Activated CD4-positive, alpha-beta T cell treated with anti-CD3 and anti-CD28 coated beads, Interleukin-2, Interleukin-6, amounts not matched to agents 100 ng/mL and 50 ng/mL, durations not matched to agents 16 hours and 8 hours (primary cell): ENCODE measurements at regions not wholly inside any gene's neighbourhood (a gene's known extent, or its start where the extent isn't known, plus 50 kb on each side); places are given as distances from the start of the nearest gene placed in this dataset.
"Not testable (repeated sequence)": the region's sequence is repeated elsewhere in the genome, so short reads cannot be mapped to it uniquely, and the experiment has no call there.

ENCODE experiments used
- DNase-seq: peaks from one replicate; pipeline ENCODE4 v3.0.0-alpha.2; 2020

DNA sequence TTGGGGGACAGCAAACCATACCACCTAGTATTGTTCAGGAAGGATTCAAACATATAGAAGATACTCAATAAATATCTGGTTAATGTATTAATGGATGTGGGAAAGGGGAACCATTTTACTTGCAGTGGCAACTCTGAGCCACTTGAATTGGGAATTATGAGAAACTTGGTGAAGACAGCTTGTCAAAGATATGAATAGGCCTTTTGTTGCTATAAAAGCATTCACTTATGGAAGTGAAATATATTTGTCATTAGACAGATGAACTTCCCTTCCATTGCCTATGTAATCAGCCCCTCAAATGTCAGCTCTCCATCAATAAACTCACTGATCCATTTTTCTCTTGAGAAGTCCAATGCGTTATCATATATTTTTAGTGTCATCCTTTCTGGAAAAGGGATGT, 56.1 kb downstream of the GPR85 start:
- no peak for DNase-seq

- DNase-seq: no peak
Measured at GRCh38 chr7:113026941-113027340, 59.7 kb downstream of the GPR85 start.

- DNase-seq: not testable (repeated sequence)
Measured at GRCh38 chr7:113017144-113017857, 69.3 kb downstream of the GPR85 start.

GRCh38 chr7:113015034-113015645, 71.5 kb downstream of the GPR85 start:
- DNase-seq: no peak

DNA sequence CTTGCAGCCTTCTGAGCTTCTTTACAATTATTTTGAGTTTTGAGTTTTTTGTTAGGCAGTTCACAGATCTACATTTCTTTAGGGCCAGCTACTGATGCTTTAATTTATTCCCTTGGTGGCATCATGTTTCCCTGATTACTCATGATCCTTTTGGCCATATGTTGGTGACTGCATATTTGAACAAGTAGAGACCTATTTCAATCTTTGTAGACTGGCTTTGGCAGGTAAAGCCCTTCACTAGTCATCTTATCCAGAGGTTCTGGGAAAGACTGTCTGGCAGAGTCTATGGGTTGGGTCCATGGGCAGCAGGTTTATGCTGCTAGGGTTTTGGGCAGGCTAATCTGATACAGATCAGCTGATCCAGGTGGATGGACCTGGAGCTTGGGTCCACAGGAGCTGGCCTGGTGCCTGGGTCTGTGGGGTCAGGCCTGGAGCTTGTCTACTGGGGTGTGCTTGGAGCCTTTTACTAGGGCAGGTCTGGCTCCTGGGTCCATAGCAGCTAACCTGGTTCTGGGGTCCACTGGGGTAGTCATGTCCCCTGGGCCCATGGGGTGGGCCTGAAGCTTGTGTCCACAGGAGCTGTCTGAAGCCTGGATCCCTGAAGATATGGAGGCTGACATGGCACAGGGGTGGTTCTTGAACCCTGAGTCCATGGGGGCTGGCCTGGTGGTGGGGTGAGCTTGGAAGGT, 72.7 kb downstream of the GPR85 start:
- DNase-seq: no peak

GRCh38 chr7:113012862-113013261, 73.8 kb downstream of the GPR85 start:
- not testable (repeated sequence) for DNase-seq

- no peak for DNase-seq
Measured at GRCh38 chr7:113010377-113010776, 76.2 kb downstream of the GPR85 start.

GRCh38 chr7:113008755-113009154, 77.9 kb downstream of the GPR85 start:
- DNase-seq: no peak

DNA sequence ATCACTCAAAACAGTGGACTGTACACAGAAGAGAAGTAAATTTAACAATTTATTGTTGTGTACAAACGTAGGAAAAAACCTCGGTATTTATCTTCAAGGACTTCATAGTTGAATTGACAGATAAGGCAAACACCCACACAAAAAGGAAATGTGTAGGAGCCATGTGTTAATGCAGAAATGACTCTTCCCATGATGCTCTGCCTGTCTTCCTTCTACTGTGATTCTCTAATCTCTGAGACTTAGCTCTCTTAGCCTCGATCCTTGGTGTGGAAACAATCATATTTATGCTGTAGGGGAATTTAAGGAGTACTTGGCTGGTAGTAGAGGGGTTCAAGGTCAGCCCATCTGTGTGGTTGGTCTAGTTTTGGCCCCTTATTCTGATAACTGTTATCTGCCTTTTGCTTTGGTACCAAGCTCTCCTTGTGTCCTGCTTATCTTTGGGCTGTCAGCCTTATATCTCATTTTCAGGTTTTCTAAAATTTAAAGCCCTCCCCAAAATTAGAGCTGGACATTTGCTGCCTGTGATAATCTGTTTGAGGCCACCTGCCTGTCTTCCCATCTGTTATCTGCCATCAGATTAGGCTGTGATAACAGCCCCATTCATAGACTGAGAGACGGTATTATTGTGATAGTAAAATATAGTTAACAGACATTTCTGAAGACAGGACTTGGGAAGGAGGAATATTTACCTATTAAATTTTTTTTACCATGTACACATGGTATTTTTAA, 81.7 kb downstream of the GPR85 start:
- DNase-seq: no peak

- DNase-seq: peak; percentile 10
Measured at GRCh38 chr7:113000316-113001020, 86.2 kb downstream of the GPR85 start.

DNA sequence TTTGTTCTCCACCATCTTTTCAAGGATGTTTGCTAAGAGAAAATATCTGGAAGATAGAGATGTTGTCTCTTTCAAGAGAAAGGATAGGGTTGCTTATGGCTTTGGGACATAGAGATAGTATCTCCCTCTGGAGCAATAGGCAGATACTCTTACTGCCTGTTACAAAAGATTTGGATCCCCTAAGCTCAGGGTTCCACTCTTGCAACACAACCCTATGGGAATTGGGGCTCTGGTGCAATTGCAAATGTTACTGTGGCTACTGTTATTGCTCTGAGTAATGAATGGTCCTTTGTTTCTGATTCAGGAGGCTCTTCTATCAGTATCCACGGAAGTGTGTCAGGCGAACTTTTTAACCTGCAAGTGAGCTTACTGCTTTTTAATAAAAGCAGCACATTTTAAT, 88.8 kb downstream of the GPR85 start:
- DNase-seq: no peak

DNA sequence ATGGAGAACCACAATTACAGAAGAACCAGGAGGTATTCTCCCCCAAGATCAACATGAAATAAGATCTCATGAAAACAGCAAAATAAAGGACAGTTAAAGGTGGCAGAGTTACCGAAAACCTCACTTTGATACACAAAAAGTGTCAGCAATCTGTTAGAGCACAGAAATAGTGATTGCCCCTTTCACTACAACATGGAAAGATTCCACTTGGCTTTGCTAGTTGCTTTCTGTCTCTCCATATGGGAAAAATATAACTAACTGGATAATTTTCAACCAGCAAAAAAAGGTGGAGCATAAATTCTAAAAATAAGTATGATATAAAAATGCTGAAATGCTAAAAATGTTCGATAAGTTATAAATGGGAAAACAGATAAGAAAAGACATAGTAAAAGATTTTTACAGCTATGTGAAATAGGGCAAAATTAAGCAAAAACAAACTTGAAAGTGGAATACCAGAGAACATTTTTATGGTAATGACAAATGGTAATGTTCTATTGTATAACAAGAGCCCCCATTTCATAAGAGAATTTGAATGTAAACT, 90.2 kb downstream of the GPR85 start:
- no peak for DNase-seq

DNA sequence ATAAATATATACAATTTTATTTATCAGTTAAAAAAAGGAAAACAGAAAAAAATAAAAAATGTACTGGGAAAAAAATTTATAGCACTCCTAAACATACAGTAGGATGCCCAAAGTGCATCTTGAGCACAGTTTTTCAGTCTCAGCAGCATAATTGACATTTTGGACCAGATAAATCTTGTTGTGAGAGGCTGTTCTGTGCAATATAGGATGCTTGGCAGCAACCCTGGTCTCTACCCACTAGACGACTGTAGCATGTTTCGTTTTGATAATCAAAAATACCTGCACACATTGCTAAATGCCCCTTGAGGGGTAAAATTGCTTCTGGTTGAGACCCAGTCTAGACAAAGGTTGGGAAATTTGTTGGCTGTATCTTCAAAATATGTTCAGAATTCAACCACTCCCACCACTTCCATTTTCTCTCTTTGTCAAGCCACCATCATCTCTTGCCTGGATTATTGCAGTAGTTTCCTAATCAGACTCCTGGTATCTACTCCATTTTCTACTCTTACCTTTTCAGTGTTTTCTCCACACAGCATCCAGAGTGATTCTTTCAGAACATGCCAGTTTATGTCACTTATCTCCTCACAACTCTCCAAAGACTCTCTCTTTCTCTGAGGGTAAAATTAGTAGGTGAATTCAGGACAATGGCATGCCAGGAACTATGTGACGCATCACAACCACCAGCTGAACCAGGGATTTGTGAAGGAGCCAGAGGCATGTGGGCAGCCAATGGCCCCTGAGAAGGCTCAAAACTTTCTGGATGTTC, 91.4 kb downstream of the GPR85 start:
- no peak for DNase-seq

- no peak for DNase-seq
Measured at GRCh38 chr7:112994656-112995055, 92.0 kb downstream of the GPR85 start.

DNA sequence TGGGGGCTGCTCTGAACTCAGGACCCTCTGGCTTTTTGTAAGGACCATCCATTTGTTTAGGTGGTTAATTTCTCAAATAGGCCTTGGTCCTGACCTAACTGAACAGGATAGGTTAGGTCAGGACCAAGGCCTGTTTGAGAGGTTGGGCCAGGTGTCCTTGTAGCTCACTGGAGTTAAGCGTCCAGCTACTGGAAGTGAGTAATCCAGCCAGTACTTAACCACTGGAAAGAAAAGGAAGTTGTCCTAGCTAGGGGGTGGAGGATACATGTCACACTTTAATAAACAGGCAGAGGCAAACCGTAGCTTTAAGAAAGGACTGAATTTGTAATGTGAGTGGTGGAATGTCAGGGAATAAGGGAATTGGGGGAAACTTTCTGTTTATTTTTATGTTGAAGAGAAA, 96.0 kb downstream of the GPR85 start:
- no peak for DNase-seq

DNA sequence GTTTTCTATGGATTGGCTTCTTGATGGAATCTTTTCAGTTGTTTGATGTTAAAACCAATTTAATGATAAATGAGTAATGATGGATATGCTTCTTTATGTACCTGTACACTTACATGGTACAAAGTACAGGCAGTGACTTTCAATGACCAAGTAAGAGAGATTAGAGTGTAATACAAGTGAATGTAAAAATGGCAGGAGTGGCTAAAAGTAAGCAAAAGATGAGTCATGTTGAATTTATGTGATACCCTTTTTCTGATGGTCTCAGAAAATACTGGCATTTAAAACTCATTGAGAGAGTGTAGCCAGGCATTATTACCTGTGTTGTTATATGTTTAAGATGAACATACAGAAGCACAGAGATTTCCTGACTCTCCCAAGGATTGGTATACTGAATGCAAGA, 97.1 kb downstream of the GPR85 start:
- no peak for DNase-seq

DNA sequence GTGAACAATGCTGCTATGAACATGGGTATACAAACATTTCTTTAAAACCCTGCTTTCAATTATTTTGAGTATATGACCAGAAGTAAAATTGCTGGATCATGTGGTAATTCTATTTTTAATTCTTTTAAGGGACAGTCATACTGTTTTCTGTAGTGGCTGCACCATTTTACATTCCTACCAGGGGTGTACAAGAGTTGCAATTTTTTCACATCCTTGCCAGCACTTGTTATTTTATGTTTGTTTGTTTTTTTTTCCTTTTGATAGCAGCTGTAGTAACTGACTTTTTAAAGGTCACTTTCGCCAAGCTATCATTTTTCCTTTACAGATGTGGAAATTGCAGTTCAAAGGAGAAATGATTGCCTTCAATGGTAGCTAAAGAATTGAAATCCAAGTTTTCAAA, 99.5 kb downstream of the GPR85 start:
- no peak for DNase-seq

DNA sequence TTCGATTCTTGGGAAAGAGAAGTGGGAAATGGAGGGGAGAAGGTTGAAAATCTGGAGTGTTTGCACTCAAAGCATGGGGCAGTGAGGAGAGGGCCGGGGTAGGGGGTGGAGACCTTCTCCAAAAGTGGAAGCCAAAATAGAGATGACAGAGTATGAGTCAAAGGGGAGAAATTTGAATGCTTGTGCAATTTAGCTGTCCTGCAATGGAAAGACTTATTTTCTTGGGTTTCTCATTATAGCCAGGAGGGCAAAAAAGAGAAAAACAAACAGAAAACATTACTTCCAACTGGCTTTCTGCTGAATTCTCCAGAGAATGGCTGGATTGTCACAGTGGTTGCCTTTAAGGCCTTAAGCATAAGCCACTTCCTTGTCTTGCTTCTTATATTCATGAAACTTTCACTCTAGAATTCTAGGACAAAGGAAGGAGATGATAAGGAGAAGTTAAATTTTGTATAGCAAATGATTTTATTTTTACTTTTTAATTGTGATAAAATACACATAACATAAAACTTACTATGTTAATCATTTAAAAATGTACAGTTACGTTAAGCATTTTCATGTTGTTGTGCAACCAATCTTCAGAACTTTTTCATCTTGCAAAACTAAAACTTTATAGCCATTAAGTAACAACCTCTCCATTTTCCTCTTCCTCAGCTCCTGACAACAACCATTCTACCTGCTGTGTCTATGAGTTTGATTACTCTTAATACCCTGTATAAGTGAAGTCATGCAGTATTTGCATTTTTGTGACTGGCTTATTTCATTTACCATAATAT, 100.2 kb downstream of the GPR85 start:
- DNase-seq: no peak

DNA sequence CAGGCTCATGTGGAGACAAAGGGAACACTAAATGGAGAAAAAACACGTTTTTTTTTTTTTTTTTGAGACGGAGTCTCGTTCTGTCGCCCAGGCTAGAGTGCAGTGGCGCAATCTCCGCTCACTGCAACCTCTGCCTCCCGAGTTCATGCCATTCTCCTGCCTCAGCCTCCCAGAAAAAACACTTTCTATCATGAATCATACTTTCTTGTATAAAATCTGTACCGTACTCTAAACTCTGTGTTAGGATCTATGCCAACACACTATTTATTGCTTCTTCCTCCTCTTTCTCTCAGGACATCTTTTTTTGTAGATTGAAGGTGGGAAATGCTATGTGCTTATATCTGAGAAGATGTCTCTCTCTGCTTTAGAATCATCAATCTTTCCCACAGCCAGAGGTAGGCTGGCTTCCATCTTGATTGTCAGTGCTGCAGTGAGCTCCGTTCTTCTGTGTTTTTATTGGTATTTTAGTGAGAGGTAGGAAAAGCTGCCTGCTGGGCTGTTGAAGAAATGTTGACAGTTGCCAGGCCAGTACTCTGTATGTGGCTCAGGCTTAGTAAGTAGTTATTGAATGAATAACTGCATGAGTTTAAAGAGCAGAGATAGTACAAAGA, 101.1 kb downstream of the GPR85 start:
- DNase-seq: no peak

DNA sequence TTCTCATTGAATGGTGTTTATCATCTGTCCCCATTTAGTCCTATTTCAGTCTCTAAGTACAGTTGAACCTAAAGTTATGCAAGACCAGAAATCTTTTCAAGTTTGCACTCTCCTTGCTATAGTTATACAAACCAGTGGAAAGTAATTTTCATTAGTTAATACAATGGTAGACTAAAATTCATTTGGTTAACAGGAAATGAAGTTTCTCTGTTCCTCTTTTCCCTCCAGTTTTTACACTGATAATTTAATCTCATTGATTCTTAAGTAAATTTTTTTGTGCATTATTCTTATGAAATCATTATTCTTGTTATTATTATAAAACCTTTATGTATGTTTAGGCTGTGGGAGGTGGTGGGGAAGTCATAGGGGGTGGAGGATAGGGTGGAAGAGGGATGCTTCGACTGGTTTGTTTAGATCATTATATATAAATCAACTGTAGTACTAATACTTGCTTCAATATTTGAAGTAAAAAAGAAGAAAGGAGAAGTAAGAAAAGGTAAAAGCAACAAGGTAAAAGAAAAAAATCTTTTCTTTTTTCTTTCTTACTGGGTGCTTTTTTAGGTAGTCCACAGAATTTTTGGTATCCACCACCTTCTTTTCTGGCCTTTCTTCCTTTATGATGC, 104.1 kb downstream of the GPR85 start:
- no peak for DNase-seq
